Activated naive CD8-positive, alpha-beta T cell treated with anti-CD3 and anti-CD28 coated beads for 36 hours (primary cell): ENCODE measurements at regions not wholly inside any gene's neighbourhood (a gene's known extent, or its start where the extent isn't known, plus 50 kb on each side); places are given as distances from the start of the nearest gene placed in this dataset.

Source experiments
- DNase-seq: peaks from one replicate; pipeline ENCODE4 v3.0.0; 2021
- H3K27ac Mint-ChIP-seq: one replicate; pipeline ENCODE4 v1.8.0; 2022; ENCODE audit warnings: mild to moderate bottlenecking, moderate library complexity, mixed read lengths
- H3K27me3 Mint-ChIP-seq: one replicate; pipeline ENCODE4 v1.8.0; 2022; ENCODE audit warnings: mild to moderate bottlenecking, mixed read lengths
- H3K36me3 Mint-ChIP-seq: one replicate; pipeline ENCODE4 v1.8.0; 2021; ENCODE audit warnings: mild to moderate bottlenecking, mixed read lengths
- H3K4me1 Mint-ChIP-seq: one replicate; pipeline ENCODE4 v1.8.0; 2021; ENCODE audit warnings: mixed read lengths
- H3K4me3 Mint-ChIP-seq: one replicate; pipeline ENCODE4 v1.8.0; 2022; ENCODE audit warnings: mild to moderate bottlenecking, moderate library complexity, mixed read lengths
- H3K9me3 Mint-ChIP-seq: one replicate; pipeline ENCODE4 v1.8.0; 2022; ENCODE audit warnings: mixed read lengths

DNA sequence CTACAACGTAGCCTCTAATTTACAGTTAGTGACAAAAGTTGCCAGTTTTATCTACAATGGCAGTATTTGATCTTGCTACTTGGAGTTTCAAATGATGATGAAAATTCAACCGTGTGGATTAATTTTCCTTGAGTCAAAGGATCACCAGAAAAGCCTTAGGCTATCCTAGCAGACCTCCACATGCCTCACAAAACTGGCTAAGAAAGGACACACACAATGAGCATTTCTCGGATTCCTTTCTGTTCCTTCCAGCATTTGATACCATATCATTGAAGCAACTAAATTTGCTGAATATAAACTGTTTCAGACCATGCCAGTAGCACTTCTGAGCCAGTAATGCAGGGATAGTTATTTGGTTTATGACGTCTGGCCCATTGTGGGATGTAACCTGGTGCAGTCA, 587.4 kb upstream of the MDFIC2 start:
- Mint-ChIP-seq H3K4me1 (no peaks in the 10 kb centered on the region), H3K27me3 (peaks cover 5% of the 10 kb centered on the region), H3K9me3 (peaks cover 8% of the 10 kb centered on the region), H3K27ac (no peak overlapping the region), H3K4me3 (no peak overlapping the region), H3K36me3 (no peaks in the 10 kb centered on the region)
- DNase-seq: no peak

- no peak overlapping the region for H3K4me3 Mint-ChIP-seq
- H3K27ac Mint-ChIP-seq: no peak overlapping the region
- no peaks in the 10 kb centered on the region for H3K9me3 Mint-ChIP-seq
- no peak for DNase-seq
- H3K36me3 Mint-ChIP-seq: no peaks in the 10 kb centered on the region
- H3K27me3 Mint-ChIP-seq: peaks cover 3% of the 10 kb centered on the region
- H3K4me1 Mint-ChIP-seq: no peaks in the 10 kb centered on the region
Observed at GRCh38 chr3:70890020-70890394, 577.6 kb upstream of the MDFIC2 start.

DNA sequence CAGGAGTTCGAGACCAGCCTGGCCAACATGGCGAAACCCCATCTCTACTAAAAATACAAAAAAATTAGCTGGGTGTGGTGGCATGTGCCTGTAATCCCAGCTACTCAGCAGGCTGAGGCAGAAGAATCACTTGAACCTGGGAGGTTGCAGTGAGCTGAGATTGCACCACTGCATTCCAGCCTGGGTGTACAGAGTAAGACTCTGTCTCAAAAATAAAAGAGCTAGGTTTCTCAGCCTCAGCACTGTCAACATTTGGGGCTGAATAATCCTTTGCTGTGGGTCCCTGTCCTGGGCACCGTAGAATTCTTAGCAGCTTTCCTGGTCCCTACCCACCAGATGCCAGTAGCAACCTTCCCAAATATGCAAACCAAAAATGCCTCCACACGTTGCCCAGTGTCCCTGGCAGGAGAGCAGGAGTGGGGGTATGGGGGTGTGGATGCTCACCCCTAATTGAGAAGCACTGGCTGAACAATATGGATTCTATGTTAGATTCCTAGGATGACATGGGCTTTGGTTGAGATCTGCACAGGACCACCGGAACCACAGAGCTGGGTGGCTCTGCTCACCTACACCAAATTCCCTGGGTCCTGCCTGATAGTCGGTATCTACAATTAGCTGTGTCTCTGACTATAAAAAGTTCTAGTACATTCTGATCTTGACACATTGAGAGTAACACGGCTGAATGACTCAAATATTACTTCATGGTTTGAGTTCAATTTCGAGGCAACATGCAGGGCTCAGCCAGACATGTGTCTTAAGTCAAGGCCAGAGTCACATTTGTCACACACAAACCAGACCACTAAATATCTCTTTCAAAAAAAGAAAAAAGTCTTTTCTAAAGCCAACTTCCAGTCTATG, 577.0 kb upstream of the MDFIC2 start:
- H3K4me1 Mint-ChIP-seq: no peaks in the 10 kb centered on the region
- H3K4me3 Mint-ChIP-seq: no peak overlapping the region
- no peak overlapping the region for H3K27ac Mint-ChIP-seq
- H3K36me3 Mint-ChIP-seq: no peaks in the 10 kb centered on the region
- H3K27me3 Mint-ChIP-seq: no peaks in the 10 kb centered on the region
- no peak for DNase-seq
- H3K9me3 Mint-ChIP-seq: no peaks in the 10 kb centered on the region

- no peaks in the 10 kb centered on the region for H3K27me3 Mint-ChIP-seq
- no peaks in the 10 kb centered on the region for H3K36me3 Mint-ChIP-seq
- H3K4me1 Mint-ChIP-seq: no peaks in the 10 kb centered on the region
- H3K4me3 Mint-ChIP-seq: no peak overlapping the region
- DNase-seq: no peak
- no peaks in the 10 kb centered on the region for H3K9me3 Mint-ChIP-seq
- H3K27ac Mint-ChIP-seq: no peak overlapping the region
Observed at GRCh38 chr3:70885636-70886035, 573.2 kb upstream of the MDFIC2 start.

DNA sequence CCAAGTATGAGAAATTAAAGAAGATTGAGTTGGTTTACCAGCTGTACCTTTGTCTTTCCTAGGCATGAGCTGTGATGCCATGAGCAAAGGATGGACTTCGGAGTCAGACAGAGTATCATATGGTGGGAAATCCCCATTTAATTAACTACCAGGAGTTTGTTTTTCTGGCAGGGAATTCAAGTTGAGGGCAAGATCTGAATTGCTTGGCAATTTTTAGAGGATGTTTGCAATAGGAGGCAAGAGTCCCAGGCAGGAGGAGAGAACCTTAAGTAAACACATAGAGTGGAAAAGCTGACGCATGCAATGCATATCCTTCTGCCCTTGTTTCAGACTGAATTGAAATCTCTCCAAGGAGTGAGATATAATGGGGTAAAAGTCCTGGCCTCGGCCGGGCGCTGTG, 569.7 kb upstream of the MDFIC2 start:
- no peaks in the 10 kb centered on the region for H3K36me3 Mint-ChIP-seq
- H3K4me1 Mint-ChIP-seq: no peaks in the 10 kb centered on the region
- no peaks in the 10 kb centered on the region for H3K27me3 Mint-ChIP-seq
- H3K9me3 Mint-ChIP-seq: peaks cover 7% of the 10 kb centered on the region
- DNase-seq: no peak
- no peak overlapping the region for H3K4me3 Mint-ChIP-seq
- no peak overlapping the region for H3K27ac Mint-ChIP-seq

- H3K27ac Mint-ChIP-seq: no peak overlapping the region
- H3K27me3 Mint-ChIP-seq: no peaks in the 10 kb centered on the region
- DNase-seq: no peak
- H3K9me3 Mint-ChIP-seq: peaks cover 7% of the 10 kb centered on the region
- H3K4me3 Mint-ChIP-seq: no peak overlapping the region
- no peaks in the 10 kb centered on the region for H3K4me1 Mint-ChIP-seq
- H3K36me3 Mint-ChIP-seq: no peaks in the 10 kb centered on the region
Observed at GRCh38 chr3:70880421-70880820, 568.0 kb upstream of the MDFIC2 start.

- no peaks in the 10 kb centered on the region for H3K27me3 Mint-ChIP-seq
- H3K27ac Mint-ChIP-seq: no peak overlapping the region
- no peaks in the 10 kb centered on the region for H3K4me1 Mint-ChIP-seq
- peaks cover 16% of the 10 kb centered on the region for H3K9me3 Mint-ChIP-seq
- H3K4me3 Mint-ChIP-seq: no peak overlapping the region
- DNase-seq: no peak
- H3K36me3 Mint-ChIP-seq: peaks cover 3% of the 10 kb centered on the region
Observed at GRCh38 chr3:70876154-70876553, 563.7 kb upstream of the MDFIC2 start.

GRCh38 chr3:70874196-70874595, 561.8 kb upstream of the MDFIC2 start:
- Mint-ChIP-seq H3K27me3 (no peaks in the 10 kb centered on the region), H3K4me1 (no peaks in the 10 kb centered on the region), H3K27ac (no peak overlapping the region), H3K36me3 (peaks cover 3% of the 10 kb centered on the region), H3K4me3 (no peak overlapping the region), H3K9me3 (peaks cover 23% of the 10 kb centered on the region)
- DNase-seq: no peak

DNA sequence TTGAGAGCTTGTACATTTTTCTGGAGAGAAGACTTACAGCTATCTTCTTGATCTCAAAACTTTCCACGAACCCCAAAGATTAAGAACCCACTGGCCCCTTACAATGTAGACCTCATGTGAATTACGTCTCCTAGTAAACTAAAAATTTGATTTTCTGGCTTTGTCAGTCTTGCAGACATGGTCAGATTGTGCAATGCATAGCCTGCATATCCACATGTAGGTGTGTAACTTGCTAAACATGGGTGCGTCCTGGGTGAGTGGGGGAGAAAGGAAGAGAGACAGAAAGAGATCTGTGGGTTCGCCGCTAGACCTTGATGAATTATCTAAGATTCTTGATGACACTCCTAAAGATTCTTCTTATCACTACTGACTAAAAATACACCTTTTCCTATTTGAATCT, 561.2 kb upstream of the MDFIC2 start:
- Mint-ChIP-seq H3K36me3 (peaks cover 3% of the 10 kb centered on the region), H3K4me3 (no peak overlapping the region), H3K9me3 (peaks cover 18% of the 10 kb centered on the region), H3K27ac (no peak overlapping the region), H3K4me1 (no peaks in the 10 kb centered on the region), H3K27me3 (no peaks in the 10 kb centered on the region)
- no peak for DNase-seq

- no peak overlapping the region for H3K4me3 Mint-ChIP-seq
- H3K27ac Mint-ChIP-seq: no peak overlapping the region
- H3K27me3 Mint-ChIP-seq: no peaks in the 10 kb centered on the region
- peaks cover 3% of the 10 kb centered on the region for H3K36me3 Mint-ChIP-seq
- H3K4me1 Mint-ChIP-seq: no peaks in the 10 kb centered on the region
- no peak for DNase-seq
- H3K9me3 Mint-ChIP-seq: peaks cover 20% of the 10 kb centered on the region
Observed at GRCh38 chr3:70871909-70872656, 559.6 kb upstream of the MDFIC2 start.

DNA sequence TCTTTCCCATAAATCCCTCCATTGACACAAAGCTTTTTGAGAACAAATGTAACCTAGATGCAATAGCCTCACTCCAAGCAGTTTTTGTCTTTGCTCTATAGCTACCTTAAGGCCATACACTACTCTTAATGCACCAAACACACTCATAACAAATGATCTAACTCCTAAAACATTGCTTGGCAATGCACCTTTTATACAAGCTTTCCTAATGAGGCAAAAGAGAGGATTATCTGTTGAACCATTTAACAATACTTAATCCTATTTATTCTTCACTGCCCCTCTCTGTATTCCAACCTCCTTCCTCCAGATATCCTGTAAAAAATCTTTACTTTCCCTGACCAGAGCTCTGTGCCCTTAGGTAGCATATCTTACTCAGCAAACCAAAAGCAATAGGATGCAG, 558.1 kb upstream of the MDFIC2 start:
- Mint-ChIP-seq H3K27me3 (no peaks in the 10 kb centered on the region), H3K27ac (no peak overlapping the region), H3K4me3 (no peak overlapping the region), H3K36me3 (peaks cover 3% of the 10 kb centered on the region), H3K9me3 (peaks cover 20% of the 10 kb centered on the region), H3K4me1 (no peaks in the 10 kb centered on the region)
- DNase-seq: no peak

- Mint-ChIP-seq H3K36me3 (peaks cover 3% of the 10 kb centered on the region), H3K27me3 (peaks cover 8% of the 10 kb centered on the region), H3K9me3 (peaks cover 24% of the 10 kb centered on the region), H3K4me3 (no peak overlapping the region), H3K4me1 (no peaks in the 10 kb centered on the region), H3K27ac (no peak overlapping the region)
- no peak for DNase-seq
Observed at GRCh38 chr3:70868561-70868960, 556.1 kb upstream of the MDFIC2 start.

- no peak for DNase-seq
- H3K9me3 Mint-ChIP-seq: peaks cover 4% of the 10 kb centered on the region
- peaks cover 6% of the 10 kb centered on the region for H3K4me1 Mint-ChIP-seq
- H3K36me3 Mint-ChIP-seq: no peaks in the 10 kb centered on the region
- H3K27me3 Mint-ChIP-seq: peaks cover 8% of the 10 kb centered on the region
- H3K4me3 Mint-ChIP-seq: no peak overlapping the region
- H3K27ac Mint-ChIP-seq: no peak overlapping the region
Observed at GRCh38 chr3:70863049-70863448, 550.6 kb upstream of the MDFIC2 start.

DNA sequence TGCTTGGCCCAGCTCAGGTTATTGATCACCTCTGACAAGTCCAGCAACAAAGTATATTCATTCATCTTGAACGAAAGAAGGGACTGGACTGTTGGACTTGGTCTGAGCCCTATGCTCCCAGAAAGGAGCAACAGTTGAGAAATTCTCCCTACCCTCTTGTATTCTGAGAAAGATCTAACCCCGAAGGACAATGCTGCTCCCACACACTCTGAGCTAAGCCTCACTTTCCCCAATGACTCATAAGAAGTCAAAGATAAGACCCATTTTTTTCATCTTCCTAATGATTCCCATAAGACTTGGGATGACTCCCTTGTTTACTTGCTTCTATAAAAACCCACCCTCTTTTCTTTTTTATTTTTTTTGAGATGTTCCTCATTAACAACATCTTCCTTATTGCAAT, 549.4 kb upstream of the MDFIC2 start:
- no peak for DNase-seq
- Mint-ChIP-seq H3K27me3 (peaks cover 8% of the 10 kb centered on the region), H3K4me1 (peaks cover 11% of the 10 kb centered on the region), H3K4me3 (no peak overlapping the region), H3K36me3 (no peaks in the 10 kb centered on the region), H3K27ac (no peak overlapping the region), H3K9me3 (peaks cover 4% of the 10 kb centered on the region)

DNA sequence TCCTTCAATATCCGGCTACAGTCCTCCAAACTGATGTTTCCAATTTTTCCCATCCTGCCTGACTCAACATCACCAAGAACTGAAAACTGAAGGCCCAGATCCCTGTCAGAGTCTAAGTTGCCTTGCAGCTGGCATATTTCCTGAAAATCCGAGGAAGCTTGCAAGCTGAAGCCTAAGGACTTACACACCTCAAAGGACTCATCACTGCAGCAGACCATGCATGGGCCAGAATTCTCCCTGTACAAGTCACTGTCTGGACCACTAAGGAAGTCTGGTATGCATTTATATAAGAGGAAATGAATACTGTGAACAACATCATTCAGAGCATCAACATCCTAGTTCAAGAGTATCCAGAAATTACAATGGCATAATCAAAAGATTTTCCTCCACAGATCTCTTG, 548.8 kb upstream of the MDFIC2 start:
- Mint-ChIP-seq H3K9me3 (peaks cover 4% of the 10 kb centered on the region), H3K4me1 (peaks cover 17% of the 10 kb centered on the region), H3K27ac (no peak overlapping the region), H3K4me3 (no peak overlapping the region), H3K27me3 (peaks cover 8% of the 10 kb centered on the region), H3K36me3 (no peaks in the 10 kb centered on the region)
- DNase-seq: no peak

- Mint-ChIP-seq H3K4me1 (peaks cover 33% of the 10 kb centered on the region), H3K4me3 (no peak overlapping the region), H3K27ac (no peak overlapping the region), H3K27me3 (no peaks in the 10 kb centered on the region), H3K9me3 (no peaks in the 10 kb centered on the region), H3K36me3 (no peaks in the 10 kb centered on the region)
- DNase-seq: no peak
Observed at GRCh38 chr3:70857916-70858315, 545.5 kb upstream of the MDFIC2 start.
